A673 (cell line): ENCODE measurements at regions not wholly inside any gene's neighbourhood (a gene's known extent, or its start where the extent isn't known, plus 50 kb on each side); places are given as distances from the start of the nearest gene placed in this dataset.

Experiments
- BruUV-seq: library from RNA; stranded (reverse); fragments of 400-500 nt; replicated peaks from 2 replicates; lab custom pipeline; 2021; lab: Mats Ljungman, UMichigan
- CTCF ChIA-PET: fragments of 300-600 bp; sonication (Branson Sonifier 250); formaldehyde crosslinking; loops from one replicate; lab custom pipeline; 2022; ENCODE audit warnings: antibody characterized with exemption; lab: Charles Lee
- POLR2A ChIA-PET: fragments of 300-600 bp; sonication (Branson Sonifier 250); formaldehyde crosslinking; loops from one replicate; lab custom pipeline; 2022; ENCODE audit warnings: antibody characterized with exemption; ENCODE audit not compliant: low non-redundant PET; lab: Charles Lee
- DNase-seq: peaks from one replicate; pipeline ENCODE4 v3.0.0-alpha.2; 2015; ENCODE audit warnings: low spot score
- H3K27ac ChIP-seq: fragments of 200-600 bp; sonication (generic); 2 replicates; pipeline ENCODE4 v1.5.1; 2016; ENCODE audit warnings: mixed run types, low read depth, mild to moderate bottlenecking, mixed read lengths, antibody characterized with exemption, low read length; ENCODE audit not compliant: poor library complexity, severe bottlenecking
- H3K27me3 ChIP-seq: fragments of 200-600 bp; sonication (generic); replicated peaks from 2 replicates; pipeline ENCODE4 v1.6.1; 2017; ENCODE audit warnings: mixed run types, low read depth, mild to moderate bottlenecking, mixed read lengths, antibody characterized with exemption, low read length; ENCODE audit not compliant: insufficient read depth, poor library complexity
- H3K36me3 ChIP-seq: fragments of 200-600 bp; sonication (generic); 2 replicates; pipeline ENCODE4 v1.6.1; 2016; ENCODE audit warnings: mixed run types, mild to moderate bottlenecking, mixed read lengths, antibody characterized with exemption, low read length; ENCODE audit not compliant: insufficient read depth, poor library complexity, severe bottlenecking
- H3K4me1 ChIP-seq: fragments of 200-600 bp; sonication (generic); 2 replicates; pipeline ENCODE4 v1.6.1; 2017; ENCODE audit warnings: mixed run types, mild to moderate bottlenecking, mixed read lengths, antibody characterized with exemption, low read length; ENCODE audit not compliant: insufficient read depth, poor library complexity, severe bottlenecking
- H3K4me3 ChIP-seq: fragments of 200-600 bp; sonication (generic); 2 replicates; pipeline ENCODE4 v1.5.1; 2016; ENCODE audit warnings: low read depth, mixed run types, mild to moderate bottlenecking, mixed read lengths, low read length; ENCODE audit not compliant: poor library complexity, severe bottlenecking
- H3K9me3 ChIP-seq: fragments of 200-600 bp; sonication (generic); 2 replicates; pipeline ENCODE4 v1.6.1; 2016; ENCODE audit warnings: mixed run types, low read depth, mild to moderate bottlenecking, mixed read lengths, antibody characterized with exemption, low read length; ENCODE audit not compliant: poor library complexity, severe bottlenecking
- EZH2 ChIP-seq: fragments of 200-600 bp; sonication (generic); IDR thresholded peaks from 2 replicates; pipeline ENCODE4 v1.6.1; 2017; ENCODE audit warnings: borderline replicate concordance, low read depth, mild to moderate bottlenecking, mixed read lengths, antibody characterized with exemption, low read length; ENCODE audit not compliant: poor library complexity, severe bottlenecking
- intact Hi-C: fragments of 100-400 bp; cut with micrococcal nuclease; formaldehyde crosslinking; loops from one replicate; pipeline ENCODE4 v1.10.0; 2022; ENCODE audit not compliant: unreplicated experiment
- TF ChIP-seq, protein P1 (sequence below): fragments of 300-800, 200-600 bp; sonication (generic); conservative IDR thresholded peaks from 2 replicates; pipeline ENCODE4 v1.5.1; 2017; ENCODE audit warnings: low read depth, mild to moderate bottlenecking, antibody characterized with exemption, low read length, moderate library complexity, mixed read lengths

DNA sequence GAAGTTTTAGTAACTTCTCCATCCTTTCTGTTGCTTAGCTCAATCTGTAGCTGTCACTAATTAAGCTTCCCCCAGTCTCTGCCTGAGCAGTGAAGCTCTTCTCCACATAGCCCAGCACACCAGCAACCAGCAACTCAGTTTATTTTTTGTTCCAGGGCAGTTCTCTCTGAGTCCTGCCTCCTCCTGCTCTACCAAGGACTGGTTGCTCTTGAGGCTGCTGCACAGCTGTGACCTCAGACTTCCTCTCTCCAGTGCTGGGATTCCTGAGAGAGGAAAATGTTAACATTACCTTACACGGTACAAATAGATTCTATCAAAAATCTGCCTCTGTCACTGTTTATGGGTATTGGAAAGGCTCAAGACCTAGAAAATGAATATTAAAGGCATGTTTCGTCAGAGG lies 294.7 kb downstream of the OXSM start:
- intact Hi-C loops: no loop called here
- POLR2A ChIA-PET: no interaction called here

DNA sequence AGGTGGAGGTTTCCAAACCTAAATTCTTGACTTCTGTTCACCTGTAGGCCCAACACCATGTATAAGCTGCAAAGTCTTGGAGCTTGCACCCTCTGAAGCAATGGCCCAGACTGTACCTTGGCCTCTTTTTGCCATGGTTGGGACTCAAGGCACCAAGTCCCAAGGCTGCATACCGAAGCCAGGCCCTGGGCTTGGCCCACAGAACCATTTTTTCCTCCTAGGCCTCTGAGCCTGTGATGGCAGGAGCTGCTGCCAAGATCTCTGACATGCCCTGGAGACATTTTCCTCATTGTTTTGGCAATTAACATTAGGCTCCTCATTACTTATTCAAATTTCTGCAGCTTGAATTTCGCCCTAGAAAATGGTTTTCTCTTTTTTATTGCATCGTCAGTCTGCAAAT lies 297.9 kb downstream of the OXSM start:
- no peaks in the 10 kb centered on the region for H3K4me1 ChIP-seq
- no peaks in the 10 kb centered on the region for H3K27me3 ChIP-seq
- no peak overlapping the region for H3K27ac ChIP-seq
- POLR2A ChIA-PET: no interaction called here
- H3K4me3 ChIP-seq: no peak overlapping the region
- intact Hi-C loops: no loop called here
- BruUV-seq: no TSS peak
- peaks cover 16% of the 10 kb centered on the region for H3K9me3 ChIP-seq
- no peak for TF ChIP-seq EZH2
- TF ChIP-seq, protein P1, sequence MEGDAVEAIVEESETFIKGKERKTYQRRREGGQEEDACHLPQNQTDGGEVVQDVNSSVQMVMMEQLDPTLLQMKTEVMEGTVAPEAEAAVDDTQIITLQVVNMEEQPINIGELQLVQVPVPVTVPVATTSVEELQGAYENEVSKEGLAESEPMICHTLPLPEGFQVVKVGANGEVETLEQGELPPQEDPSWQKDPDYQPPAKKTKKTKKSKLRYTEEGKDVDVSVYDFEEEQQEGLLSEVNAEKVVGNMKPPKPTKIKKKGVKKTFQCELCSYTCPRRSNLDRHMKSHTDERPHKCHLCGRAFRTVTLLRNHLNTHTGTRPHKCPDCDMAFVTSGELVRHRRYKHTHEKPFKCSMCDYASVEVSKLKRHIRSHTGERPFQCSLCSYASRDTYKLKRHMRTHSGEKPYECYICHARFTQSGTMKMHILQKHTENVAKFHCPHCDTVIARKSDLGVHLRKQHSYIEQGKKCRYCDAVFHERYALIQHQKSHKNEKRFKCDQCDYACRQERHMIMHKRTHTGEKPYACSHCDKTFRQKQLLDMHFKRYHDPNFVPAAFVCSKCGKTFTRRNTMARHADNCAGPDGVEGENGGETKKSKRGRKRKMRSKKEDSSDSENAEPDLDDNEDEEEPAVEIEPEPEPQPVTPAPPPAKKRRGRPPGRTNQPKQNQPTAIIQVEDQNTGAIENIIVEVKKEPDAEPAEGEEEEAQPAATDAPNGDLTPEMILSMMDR: no peak
- CTCF ChIA-PET: no interaction called here
- no peaks in the 10 kb centered on the region for H3K36me3 ChIP-seq
- no peak for DNase-seq

More for the DNA sequence above, 294.7 kb downstream of the OXSM start:
- Histone ChIP-seq H3K9me3 (peaks cover 8% of the 10 kb centered on the region), H3K4me3 (no peak overlapping the region), H3K4me1 (no peaks in the 10 kb centered on the region), H3K36me3 (no peaks in the 10 kb centered on the region), H3K27ac (no peak overlapping the region), H3K27me3 (no peaks in the 10 kb centered on the region)
- BruUV-seq: no TSS peak
- CTCF ChIA-PET: no interaction called here
- TF ChIP-seq, protein P1: no peak
- TF ChIP-seq EZH2: no peak
- DNase-seq: no peak

DNA sequence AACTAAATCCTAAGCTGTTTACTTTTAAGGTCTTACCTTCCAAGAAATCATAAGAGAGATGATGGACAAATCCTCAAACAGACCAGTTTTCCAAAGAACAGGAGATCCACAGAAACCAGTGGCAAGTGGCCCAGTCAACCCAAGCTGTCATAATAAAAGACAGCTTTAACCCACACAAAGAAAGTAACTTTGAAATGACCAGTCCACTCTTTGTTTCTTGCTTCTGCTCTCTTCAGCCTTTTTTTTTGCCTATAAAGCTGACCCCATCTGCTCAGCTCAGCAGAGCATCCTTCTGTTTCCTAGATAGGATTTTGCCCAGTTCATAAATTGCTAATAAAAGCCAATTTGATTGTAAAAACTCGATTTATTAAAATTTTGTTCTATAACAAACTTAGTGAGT lies 299.4 kb downstream of the OXSM start:
- intact Hi-C loops: no loop called here
- POLR2A ChIA-PET: no interaction called here
- peaks cover 20% of the 10 kb centered on the region for H3K9me3 ChIP-seq
- H3K4me3 ChIP-seq: no peak overlapping the region
- H3K27ac ChIP-seq: no peak overlapping the region
- H3K27me3 ChIP-seq: no peaks in the 10 kb centered on the region
- CTCF ChIA-PET: no interaction called here
- TF ChIP-seq, protein P1: no peak
- TF ChIP-seq EZH2: no peak
- DNase-seq: no peak
- H3K4me1 ChIP-seq: no peaks in the 10 kb centered on the region
- BruUV-seq: no TSS peak
- no peaks in the 10 kb centered on the region for H3K36me3 ChIP-seq
